ENCODE measurements at regions not wholly inside any gene's neighbourhood (a gene's known extent, or its start where the extent isn't known, plus 50 kb on each side); places are given as distances from the start of the nearest gene placed in this dataset.
A peak's percentile ranks its signal among the peaks of the same experiment; 100 is the strongest.

DNA sequence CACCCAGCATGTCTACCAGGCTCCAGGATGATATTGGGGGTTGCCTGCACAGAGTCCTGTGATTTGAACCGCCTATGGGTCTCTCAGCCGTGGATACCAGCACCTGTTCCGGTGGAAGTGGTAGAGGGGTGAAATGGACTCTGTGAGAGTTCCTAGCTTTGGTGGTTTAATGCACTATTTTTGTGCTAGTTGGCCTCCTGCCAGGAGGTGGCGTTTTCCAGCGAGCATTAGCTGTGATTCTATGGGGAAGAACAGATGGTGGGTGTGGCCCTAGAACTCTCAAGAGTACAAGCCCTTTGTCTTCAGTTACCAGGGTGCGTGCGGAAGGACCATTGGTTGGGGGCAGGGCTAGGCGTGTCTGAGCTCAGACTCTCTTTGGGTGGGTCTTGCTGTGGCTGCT is 316.9 kb upstream of the AMOT start:
- Histone ChIP-seq H3K18ac (ENCODE audit: extremely low read depth, low read length) (no peak overlapping the region), H2AFZ (ENCODE audit: low read length) (no peak overlapping the region), H3K27ac (ENCODE audit: low read depth, low read length) (no peak overlapping the region), H3K36me3 (ENCODE audit: control insufficient read depth in 2 of 4, insufficient read depth in 4 of 4, low read length in 3 of 4) (no peaks in the 10 kb centered on the region), H4K5ac (ENCODE audit: insufficient read length, low read depth, low read length) (no peak overlapping the region), H4K20me1 (replicated peaks in 1 of 2; ENCODE audit: control insufficient read depth in 1 of 2, insufficient read depth in 2 of 2, low read length in 2 of 2) (no peaks in the 10 kb centered on the region), H2BK120ac (replicated peaks; ENCODE audit: low read depth, low read length) (no peak overlapping the region), H3K4me2 (ENCODE audit: insufficient read depth in 1 of 2, low read depth in 2 of 2, low read length in 2 of 2) (no peak overlapping the region), H3K79me2 (ENCODE audit: control insufficient read depth in 1 of 2, insufficient read depth in 2 of 2, low read length in 2 of 2) (no peaks in the 10 kb centered on the region), H3K9me3 (ENCODE audit: insufficient read depth in 2 of 2, low read depth in 1 of 2, low read length in 1 of 2) (peaks cover 0 to 9% of the 10 kb centered on the region in 2 experiments; a peak in 1 of 4 replicates), H3K14ac (ENCODE audit: insufficient read length) (no peak overlapping the region), H2AK5ac (ENCODE audit: low read depth, low read length) (no peak overlapping the region), H2BK12ac (ENCODE audit: low read depth, low read length) (no peak overlapping the region), H3K79me1 (ENCODE audit: low read depth, low read length) (no peaks in the 10 kb centered on the region), H2BK20ac (ENCODE audit: low read length) (no peak overlapping the region), H3K56ac (replicated peaks; ENCODE audit: insufficient read length, low read depth, low read length) (no peak overlapping the region), H4K8ac (ENCODE audit: extremely low read depth, insufficient read depth, low read length) (no peak overlapping the region), H3K23ac (ENCODE audit: insufficient read length) (no peak overlapping the region), H3K4ac (replicated peaks; ENCODE audit: insufficient read length, low read depth, low read length) (no peak overlapping the region), H2BK5ac (ENCODE audit: low read depth, low read length) (no peak overlapping the region), H2BK15ac (ENCODE audit: low read length) (no peak overlapping the region), H3K27me3 (replicated peaks in 1 of 4; ENCODE audit: control insufficient read depth in 3 of 4, extremely low read depth in 1 of 4, insufficient read depth in 3 of 4, low read length in 3 of 4) (no peaks in the 10 kb centered on the region), H3K23me2 (ENCODE audit: low read depth, low read length) (no peaks in the 10 kb centered on the region), H3K4me3 (ENCODE audit: extremely low read depth in 1 of 4, insufficient read depth in 2 of 4, low read depth in 3 of 4, low read length in 4 of 4) (no peak overlapping the region), H3K9ac (replicated peaks in 1 of 4; ENCODE audit: extremely low read depth in 1 of 4, low read depth in 3 of 4, low read length in 3 of 4) (no peak overlapping the region), H4K91ac (replicated peaks; ENCODE audit: insufficient read length, low read length) (no peak overlapping the region), H3K4me1 (replicated peaks in 1 of 4; ENCODE audit: control insufficient read depth in 3 of 4, insufficient read depth in 4 of 4, low read length in 3 of 4) (no peaks in the 10 kb centered on the region)
- 91% methylated on average over 8 of the region's 8 CpGs; no CpG with 5 or more reads in 1 of the 2 experiments for WGBS, 2 experiments (ENCODE audit: extremely low coverage in 1 of 2, insufficient coverage in 1 of 2, insufficient read length in 1 of 2, insufficient replicate concordance in 2 of 2, low coverage in 1 of 2, low lambda C conversion rate in 2 of 2, missing lambda C conversion rate in 1 of 2)
- ChIA-PET CTCF (ENCODE audit: partially characterized antibody) (no interaction called here), POLR2A (ENCODE audit: partially characterized antibody) (no interaction called here)
- TF ChIP-seq SP4 (IDR thresholded peaks at IDR 0.05; ENCODE audit: low read length) (no peak), TCF12 (IDR thresholded peaks at IDR 0.05; ENCODE audit: low read depth, low read length) (no peak)
- TF ChIP-seq, protein P1, sequence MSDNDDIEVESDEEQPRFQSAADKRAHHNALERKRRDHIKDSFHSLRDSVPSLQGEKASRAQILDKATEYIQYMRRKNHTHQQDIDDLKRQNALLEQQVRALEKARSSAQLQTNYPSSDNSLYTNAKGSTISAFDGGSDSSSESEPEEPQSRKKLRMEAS (IDR thresholded peaks at IDR 0.05): no peak
- TF ChIP-seq, protein P2, sequence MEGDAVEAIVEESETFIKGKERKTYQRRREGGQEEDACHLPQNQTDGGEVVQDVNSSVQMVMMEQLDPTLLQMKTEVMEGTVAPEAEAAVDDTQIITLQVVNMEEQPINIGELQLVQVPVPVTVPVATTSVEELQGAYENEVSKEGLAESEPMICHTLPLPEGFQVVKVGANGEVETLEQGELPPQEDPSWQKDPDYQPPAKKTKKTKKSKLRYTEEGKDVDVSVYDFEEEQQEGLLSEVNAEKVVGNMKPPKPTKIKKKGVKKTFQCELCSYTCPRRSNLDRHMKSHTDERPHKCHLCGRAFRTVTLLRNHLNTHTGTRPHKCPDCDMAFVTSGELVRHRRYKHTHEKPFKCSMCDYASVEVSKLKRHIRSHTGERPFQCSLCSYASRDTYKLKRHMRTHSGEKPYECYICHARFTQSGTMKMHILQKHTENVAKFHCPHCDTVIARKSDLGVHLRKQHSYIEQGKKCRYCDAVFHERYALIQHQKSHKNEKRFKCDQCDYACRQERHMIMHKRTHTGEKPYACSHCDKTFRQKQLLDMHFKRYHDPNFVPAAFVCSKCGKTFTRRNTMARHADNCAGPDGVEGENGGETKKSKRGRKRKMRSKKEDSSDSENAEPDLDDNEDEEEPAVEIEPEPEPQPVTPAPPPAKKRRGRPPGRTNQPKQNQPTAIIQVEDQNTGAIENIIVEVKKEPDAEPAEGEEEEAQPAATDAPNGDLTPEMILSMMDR (IDR thresholded peaks at IDR 0.05; ENCODE audit: control extremely low read depth in 1 of 3, insufficient read depth in 1 of 3, low read depth in 1 of 3, low read length in 3 of 3): peak in 1 of 3 experiments; percentile 7; a peak in 1 of 4 replicates
- DNase-seq (ENCODE audit: low read depth in 1 of 2, low spot score in 2 of 2) (no peak), FAIRE-seq (peak; percentile 57)
